Activated T-cell treated with anti-CD3 and anti-CD28 coated beads for 24 hours (primary cell): ENCODE measurements at regions not wholly inside any gene's neighbourhood (a gene's known extent, or its start where the extent isn't known, plus 50 kb on each side); places are given as distances from the start of the nearest gene placed in this dataset.

ENCODE experiments used
- DNase-seq: peaks from one replicate; pipeline ENCODE4 v3.0.0-alpha.2; 2020; ENCODE audit warnings: low read depth

- peak; percentile 63 for DNase-seq
These were observed 103.0 kb downstream of the EDN3 start for GRCh38 chr20:59403261-59403961.

- no peak for DNase-seq
These were observed 103.5 kb downstream of the EDN3 start for GRCh38 chr20:59403962-59404314.

- DNase-seq, result no peak
These were observed 104.3 kb downstream of the EDN3 start for GRCh38 chr20:59404749-59405148.

- DNase-seq, result no peak
These were observed 105.1 kb downstream of the EDN3 start for GRCh38 chr20:59405226-59406200.

GRCh38 chr20:59406446-59406845 is 106.0 kb downstream of the EDN3 start:
- no peak for DNase-seq

- DNase-seq, result no peak
These were observed 110.8 kb downstream of the EDN3 start for GRCh38 chr20:59411170-59411569.

- DNase-seq, result no peak
These were observed 111.2 kb downstream of the EDN3 start for GRCh38 chr20:59411589-59411988.

- no peak for DNase-seq
These were observed 111.8 kb downstream of the EDN3 start for GRCh38 chr20:59412181-59412580.

- DNase-seq, result no peak
These were observed 112.5 kb downstream of the EDN3 start for GRCh38 chr20:59412875-59413284.

GRCh38 chr20:59413326-59413865 is 113.0 kb downstream of the EDN3 start:
- DNase-seq, result no peak

GRCh38 chr20:59414936-59415623 is 114.7 kb downstream of the EDN3 start:
- DNase-seq, result no peak

GRCh38 chr20:59416916-59417315 is 116.5 kb downstream of the EDN3 start:
- DNase-seq, result no peak

GRCh38 chr20:59421089-59421488 is 120.7 kb downstream of the EDN3 start:
- no peak for DNase-seq

GRCh38 chr20:59421920-59422637 is 121.7 kb downstream of the EDN3 start:
- DNase-seq, result no peak

- no peak for DNase-seq
These were observed 122.6 kb downstream of the EDN3 start for GRCh38 chr20:59422872-59423544.

- DNase-seq, result no peak
These were observed 124.6 kb downstream of the EDN3 start for GRCh38 chr20:59424976-59425375.

GRCh38 chr20:59425572-59425971 is 125.2 kb downstream of the EDN3 start:
- no peak for DNase-seq

- DNase-seq, result no peak
These were observed 127.6 kb downstream of the EDN3 start for GRCh38 chr20:59428006-59428405.

- no peak for DNase-seq
These were observed 128.2 kb downstream of the EDN3 start for GRCh38 chr20:59428441-59429205.

- DNase-seq, result no peak
These were observed 129.0 kb downstream of the EDN3 start for GRCh38 chr20:59429396-59429795.
